BE2C (cell line): ENCODE measurements at regions not wholly inside any gene's neighbourhood (a gene's known extent, or its start where the extent isn't known, plus 50 kb on each side); places are given as distances from the start of the nearest gene placed in this dataset.
A peak's percentile ranks its signal among the peaks of the same experiment; 100 is the strongest.

Experiments
- DNase-seq: peaks from one replicate; pipeline ENCODE4 v3.0.0-alpha.2; 2020
- H3K27me3 ChIP-seq: fragments of 250-450 bp; sonication (Bioruptor Pico); 2 replicates; pipeline ENCODE4 v1.5.1; 2020; ENCODE audit warnings: mild to moderate bottlenecking
- H3K36me3 ChIP-seq: fragments of 250-450 bp; sonication (Bioruptor Pico); 2 replicates; pipeline ENCODE4 v1.5.1; 2020; ENCODE audit warnings: mild to moderate bottlenecking
- H3K4me1 ChIP-seq: fragments of 250-450 bp; sonication (Bioruptor Pico); 2 replicates; pipeline ENCODE4 v1.5.1; 2020
- H3K4me3 ChIP-seq: 2 replicates; pipeline ENCODE4 v1.5.1; 2011; ENCODE audit warnings: low read depth, low read length
- H3K9me3 ChIP-seq: fragments of 250-450 bp; sonication (Bioruptor Pico); 2 replicates; pipeline ENCODE4 v1.5.1; 2020
- CTCF ChIP-seq: IDR thresholded peaks from 2 replicates; pipeline ENCODE4 v1.5.1; 2012; ENCODE audit warnings: mild to moderate bottlenecking, low read depth, low read length

DNA sequence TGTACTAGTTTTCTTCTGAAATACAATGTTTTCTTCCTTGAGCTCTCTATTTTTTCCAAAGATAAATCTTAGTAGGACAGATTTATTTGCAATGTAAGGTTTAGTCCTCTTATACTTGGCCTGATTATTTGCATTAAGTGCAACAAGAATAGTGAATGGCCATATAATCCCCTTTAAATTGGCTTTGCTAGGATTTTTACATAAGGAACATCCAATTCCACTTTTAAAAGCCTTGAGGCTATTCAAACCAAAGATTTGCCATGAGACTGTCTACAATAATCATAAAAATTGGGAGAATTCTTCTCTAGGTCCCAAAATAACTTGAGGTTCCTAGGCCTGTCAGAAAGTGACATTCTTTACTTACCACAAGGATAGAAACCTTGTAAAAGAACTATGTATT, 128.6 kb upstream of the THSD7A start:
- no peak for DNase-seq
- H3K9me3 ChIP-seq, result no peaks in the 10 kb centered on the region; the same call in 1 of the 2 replicates
- no peaks in the 10 kb centered on the region for H3K36me3 ChIP-seq
- no peak overlapping the region for H3K4me3 ChIP-seq
- H3K27me3 ChIP-seq, result no peaks in the 10 kb centered on the region
- no peaks in the 10 kb centered on the region; the same call in 1 of the 2 replicates for H3K4me1 ChIP-seq
- no peak for TF ChIP-seq CTCF

DNA sequence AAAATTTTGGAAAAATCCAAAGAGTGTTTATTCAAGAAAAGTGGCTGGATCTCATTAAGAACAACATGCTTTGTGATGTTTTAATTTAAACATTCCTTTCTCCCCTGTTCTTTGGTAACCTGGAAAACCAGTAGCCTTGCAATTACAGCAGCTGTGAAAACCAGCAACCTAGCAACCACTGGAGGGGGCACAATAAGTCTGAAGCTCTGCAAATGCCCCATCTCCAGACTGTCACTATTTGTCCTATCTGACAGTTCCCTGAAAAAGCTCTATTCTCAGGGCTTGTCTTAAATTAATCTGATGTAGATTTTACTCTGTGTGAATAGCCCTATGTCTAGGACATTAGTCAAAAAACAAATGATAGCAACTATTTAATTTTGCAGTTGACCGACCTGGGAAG, 137.6 kb upstream of the THSD7A start:
- TF ChIP-seq CTCF, result peak; percentile 28
- H3K9me3 ChIP-seq, result no peaks in the 10 kb centered on the region
- H3K4me1 ChIP-seq, result no peaks in the 10 kb centered on the region; the same call in 1 of the 2 replicates
- H3K36me3 ChIP-seq, result no peaks in the 10 kb centered on the region
- no peak for DNase-seq
- H3K4me3 ChIP-seq, result no peak overlapping the region
- no peaks in the 10 kb centered on the region for H3K27me3 ChIP-seq

GRCh38 chr7:11970132-11970531, 138.1 kb upstream of the THSD7A start:
- Histone ChIP-seq H3K4me3 (no peak overlapping the region), H3K9me3 (no peaks in the 10 kb centered on the region; the same call in 1 of the 2 replicates), H3K27me3 (no peaks in the 10 kb centered on the region), H3K36me3 (no peaks in the 10 kb centered on the region), H3K4me1 (no peaks in the 10 kb centered on the region; the same call in 1 of the 2 replicates)
- TF ChIP-seq CTCF, result no peak
- no peak for DNase-seq

GRCh38 chr7:11985376-11985775, 153.4 kb upstream of the THSD7A start:
- Histone ChIP-seq H3K36me3 (no peaks in the 10 kb centered on the region), H3K9me3 (no peaks in the 10 kb centered on the region), H3K27me3 (no peaks in the 10 kb centered on the region), H3K4me1 (no peaks in the 10 kb centered on the region), H3K4me3 (no peak overlapping the region)
- DNase-seq, result no peak
- no peak for TF ChIP-seq CTCF

DNA sequence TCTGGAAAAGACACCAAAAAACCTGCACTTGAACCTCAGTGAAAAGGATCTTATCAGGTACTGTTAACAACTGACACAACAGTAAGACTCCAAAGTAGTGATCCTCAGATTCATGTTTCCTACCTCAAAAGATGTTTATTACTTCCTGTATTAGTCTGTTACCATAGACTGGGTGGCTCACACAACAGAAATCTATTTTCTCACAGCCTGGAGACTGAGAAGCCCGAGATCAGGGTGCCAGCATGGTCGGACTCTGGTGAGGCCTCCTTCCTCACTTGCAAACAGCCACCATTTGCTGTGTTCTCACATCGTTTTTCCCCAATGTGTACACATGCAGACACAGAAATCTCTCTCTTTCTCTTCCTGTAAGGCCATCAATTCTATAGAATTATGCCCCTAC, 154.0 kb upstream of the THSD7A start:
- H3K36me3 ChIP-seq, result no peaks in the 10 kb centered on the region
- no peak overlapping the region for H3K4me3 ChIP-seq
- no peak for TF ChIP-seq CTCF
- DNase-seq, result no peak
- H3K9me3 ChIP-seq, result no peaks in the 10 kb centered on the region
- no peaks in the 10 kb centered on the region for H3K4me1 ChIP-seq
- no peaks in the 10 kb centered on the region for H3K27me3 ChIP-seq

DNA sequence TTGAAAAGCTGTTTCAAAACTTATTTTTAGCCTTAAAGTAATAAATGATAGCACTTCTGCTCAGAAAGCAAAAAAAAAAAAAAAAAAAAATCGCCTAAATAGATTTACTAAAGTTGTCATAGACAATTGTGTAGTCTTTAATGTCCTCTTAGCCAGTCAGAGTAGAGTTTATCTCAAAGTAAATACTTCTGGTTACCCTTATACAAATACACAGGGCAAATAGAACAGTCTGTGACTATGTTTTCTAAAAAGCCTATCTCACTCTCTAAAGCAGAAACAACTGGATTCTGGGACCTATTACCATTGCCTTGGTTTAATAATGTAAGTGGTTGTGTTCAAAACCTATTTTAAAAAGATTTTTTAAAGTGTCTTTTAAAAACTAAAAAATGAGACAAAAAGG, 156.2 kb upstream of the THSD7A start:
- H3K9me3 ChIP-seq, result no peaks in the 10 kb centered on the region
- no peak for TF ChIP-seq CTCF
- H3K27me3 ChIP-seq, result no peaks in the 10 kb centered on the region
- H3K36me3 ChIP-seq, result no peaks in the 10 kb centered on the region
- no peaks in the 10 kb centered on the region for H3K4me1 ChIP-seq
- H3K4me3 ChIP-seq, result no peak overlapping the region
- DNase-seq, result no peak
